ENCODE measurements at regions not wholly inside any gene's neighbourhood (a gene's known extent, or its start where the extent isn't known, plus 50 kb on each side); places are given as distances from the start of the nearest gene placed in this dataset.

- H3K36me3 ChIP-seq (replicated peaks; ENCODE audit: low read depth, low read length): no peaks in the 10 kb centered on the region
- no peak overlapping the region for H3K4me2 ChIP-seq (ENCODE audit: low read length)
- H2AFZ ChIP-seq (ENCODE audit: low read depth, low read length): no peak overlapping the region
- H3K4me1 ChIP-seq (ENCODE audit: low read length): no peaks in the 10 kb centered on the region
- TF ChIP-seq CTCF (IDR thresholded peaks at IDR 0.05; ENCODE audit: low read depth, low read length) (no peak), EZH2phosphoT487 (IDR thresholded peaks at IDR 0.05; ENCODE audit: low read depth) (no peak)
- H3K9me3 ChIP-seq (ENCODE audit: insufficient read depth, low read length): no peaks in the 10 kb centered on the region
- no peak overlapping the region for H3K27ac ChIP-seq (ENCODE audit: low read length)
- H4K20me1 ChIP-seq (ENCODE audit: insufficient read depth, low read length): no peaks in the 10 kb centered on the region
- H3K4me3 ChIP-seq (ENCODE audit: low read length): no peak overlapping the region
- H3K9ac ChIP-seq (ENCODE audit: low read length): no peak overlapping the region
- H3K79me2 ChIP-seq (ENCODE audit: low read length): no peaks in the 10 kb centered on the region
- no peaks in the 10 kb centered on the region for H3K27me3 ChIP-seq (ENCODE audit: low read depth, low read length)
These were observed 360.3 kb upstream of the ARRDC4 start for GRCh38 chr15:97600190-97600589.

- no peaks in the 10 kb centered on the region for H3K9me3 ChIP-seq (ENCODE audit: insufficient read depth, low read length)
These were observed 355.8 kb upstream of the ARRDC4 start for GRCh38 chr15:97604677-97605076.

GRCh38 chr15:97615114-97615513 lies 345.4 kb upstream of the ARRDC4 start:
- no peaks in the 10 kb centered on the region for H3K27me3 ChIP-seq (ENCODE audit: low read depth, low read length)
- no peak overlapping the region for H3K4me2 ChIP-seq (ENCODE audit: low read length)
- no peaks in the 10 kb centered on the region for H3K4me1 ChIP-seq (ENCODE audit: low read length)
- H3K9ac ChIP-seq (ENCODE audit: low read length): no peak overlapping the region
- H2AFZ ChIP-seq (ENCODE audit: low read depth, low read length): no peak overlapping the region
- no peaks in the 10 kb centered on the region for H4K20me1 ChIP-seq (ENCODE audit: insufficient read depth, low read length)
- no peaks in the 10 kb centered on the region for H3K36me3 ChIP-seq (replicated peaks; ENCODE audit: low read depth, low read length)
- no peaks in the 10 kb centered on the region for H3K9me3 ChIP-seq (ENCODE audit: insufficient read depth, low read length)
- H3K4me3 ChIP-seq (ENCODE audit: low read length): no peak overlapping the region
- H3K27ac ChIP-seq (ENCODE audit: low read length): no peak overlapping the region
- no peaks in the 10 kb centered on the region for H3K79me2 ChIP-seq (ENCODE audit: low read length)
- TF ChIP-seq CTCF (IDR thresholded peaks at IDR 0.05; ENCODE audit: low read depth, low read length) (no peak), EZH2phosphoT487 (IDR thresholded peaks at IDR 0.05; ENCODE audit: low read depth) (no peak)

More at GRCh38 chr15:97604677-97605076, 355.8 kb upstream of the ARRDC4 start:
- TF ChIP-seq CTCF (IDR thresholded peaks at IDR 0.05; ENCODE audit: low read depth, low read length): no peak
- no peak for TF ChIP-seq EZH2phosphoT487 (IDR thresholded peaks at IDR 0.05; ENCODE audit: low read depth)
- Histone ChIP-seq H3K27ac (ENCODE audit: low read length) (no peak overlapping the region), H3K36me3 (replicated peaks; ENCODE audit: low read depth, low read length) (no peaks in the 10 kb centered on the region), H3K27me3 (ENCODE audit: low read depth, low read length) (no peaks in the 10 kb centered on the region), H3K79me2 (ENCODE audit: low read length) (no peaks in the 10 kb centered on the region), H3K9ac (ENCODE audit: low read length) (no peak overlapping the region), H3K4me3 (ENCODE audit: low read length) (no peak overlapping the region), H3K4me2 (ENCODE audit: low read length) (no peak overlapping the region), H3K4me1 (ENCODE audit: low read length) (no peaks in the 10 kb centered on the region), H2AFZ (ENCODE audit: low read depth, low read length) (no peak overlapping the region), H4K20me1 (ENCODE audit: insufficient read depth, low read length) (no peaks in the 10 kb centered on the region)

GRCh38 chr15:97623091-97623661 lies 337.3 kb upstream of the ARRDC4 start:
- no peaks in the 10 kb centered on the region for H3K36me3 ChIP-seq (replicated peaks; ENCODE audit: low read depth, low read length)
- H4K20me1 ChIP-seq (ENCODE audit: insufficient read depth, low read length): no peaks in the 10 kb centered on the region
- H3K4me2 ChIP-seq (ENCODE audit: low read length): no peak overlapping the region
- no peaks in the 10 kb centered on the region for H3K27me3 ChIP-seq (ENCODE audit: low read depth, low read length)
- H2AFZ ChIP-seq (ENCODE audit: low read depth, low read length): no peak overlapping the region
- H3K4me3 ChIP-seq (ENCODE audit: low read length): no peak overlapping the region
- no peak overlapping the region for H3K9ac ChIP-seq (ENCODE audit: low read length)
- H3K79me2 ChIP-seq (ENCODE audit: low read length): no peaks in the 10 kb centered on the region
- no peaks in the 10 kb centered on the region for H3K4me1 ChIP-seq (ENCODE audit: low read length)
- TF ChIP-seq EZH2phosphoT487 (IDR thresholded peaks at IDR 0.05; ENCODE audit: low read depth) (no peak), CTCF (IDR thresholded peaks at IDR 0.05; ENCODE audit: low read depth, low read length) (no peak)
- H3K9me3 ChIP-seq (ENCODE audit: insufficient read depth, low read length): no peaks in the 10 kb centered on the region
- H3K27ac ChIP-seq (ENCODE audit: low read length): no peak overlapping the region

All from OCI-LY3 (cell line).